Mesenchymal stem cell (in vitro differentiated cells and primary cell): ENCODE measurements at regions not wholly inside any gene's neighbourhood (a gene's known extent, or its start where the extent isn't known, plus 50 kb on each side); places are given as distances from the start of the nearest gene placed in this dataset.
A peak's percentile ranks its signal among the peaks of the same experiment; 100 is the strongest.

ENCODE experiments used
- DNase-seq: peaks from one replicate; pipeline ENCODE4 v3.0.0-alpha.2; 2013
- H2AFZ ChIP-seq: one replicate; pipeline ENCODE4 v1.6.1; 2013; ENCODE audit warnings: low read depth, mild to moderate bottlenecking, control low read depth, inconsistent platforms, low read length, moderate library complexity
- H2AK5ac ChIP-seq: 2 replicates; pipeline ENCODE4 v1.6.1; 2013; ENCODE audit warnings: low read length, moderate library complexity, mild to moderate bottlenecking, inconsistent platforms; ENCODE audit not compliant: severe bottlenecking
- H2BK120ac ChIP-seq: one replicate; pipeline ENCODE4 v1.6.1; 2013; ENCODE audit warnings: low read depth, mild to moderate bottlenecking, inconsistent platforms, low read length, moderate library complexity
- H2BK12ac ChIP-seq, 2 experiments: one replicate each; pipeline ENCODE4 v1.6.1; 2013; ENCODE audit warnings: inconsistent platforms in 2 of 2, low read length in 2 of 2, mild to moderate bottlenecking in 2 of 2, moderate library complexity in 2 of 2, control low read depth in 1 of 2
- H2BK15ac ChIP-seq: one replicate; pipeline ENCODE4 v1.6.1; 2013; ENCODE audit warnings: mild to moderate bottlenecking, low read depth, inconsistent platforms; ENCODE audit not compliant: poor library complexity, severe bottlenecking
- H2BK5ac ChIP-seq: 2 replicates; pipeline ENCODE4 v1.6.1; 2013; ENCODE audit warnings: low read depth, mild to moderate bottlenecking, low read length, control low read depth, inconsistent platforms; ENCODE audit not compliant: poor library complexity, severe bottlenecking
- H3K14ac ChIP-seq, 2 experiments: one replicate each; pipeline ENCODE4 v1.6.1; 2013; ENCODE audit warnings: inconsistent platforms in 2 of 2, low read length in 2 of 2, control low read depth in 1 of 2, mild to moderate bottlenecking in 1 of 2, moderate library complexity in 1 of 2
- H3K18ac ChIP-seq, 2 experiments: one replicate each; pipeline ENCODE4 v1.6.1; 2013; ENCODE audit warnings: inconsistent platforms in 2 of 2, low read length in 2 of 2, control low read depth in 1 of 2, low read depth in 1 of 2, mild to moderate bottlenecking in 1 of 2
- H3K23ac ChIP-seq, 2 experiments: one replicate each; pipeline ENCODE4 v1.6.1; 2013; ENCODE audit warnings: inconsistent platforms in 2 of 2, low read length in 2 of 2, mild to moderate bottlenecking in 2 of 2, moderate library complexity in 2 of 2, control low read depth in 1 of 2
- H3K27ac ChIP-seq: 2 replicates; pipeline ENCODE4 v1.5.1; 2013; ENCODE audit warnings: mild to moderate bottlenecking, moderate library complexity, low read length, control low read depth, inconsistent platforms; ENCODE audit not compliant: poor library complexity, severe bottlenecking
- H3K27me3 ChIP-seq, 2 experiments: 2 replicates each; pipeline versions ENCODE4 v1.6.1 to v1.7.0; 2013; ENCODE audit warnings: low read length in 2 of 2, mild to moderate bottlenecking in 2 of 2, moderate library complexity in 2 of 2, control low read depth in 1 of 2, inconsistent platforms in 1 of 2; ENCODE audit not compliant: control insufficient read depth in 1 of 2, insufficient read depth in 1 of 2
- H3K36me3 ChIP-seq, 2 experiments: 2 replicates each; pipeline versions ENCODE4 v1.6.1 to v1.7.0; 2013; ENCODE audit warnings: low read length in 2 of 2, control low read depth in 1 of 2, inconsistent platforms in 1 of 2, low read depth in 1 of 2, mild to moderate bottlenecking in 1 of 2; ENCODE audit not compliant: insufficient read depth in 2 of 2, control insufficient read depth in 1 of 2
- H3K4ac ChIP-seq, 2 experiments: one replicate each; pipeline ENCODE4 v1.6.1; 2013; ENCODE audit warnings: inconsistent platforms in 2 of 2, low read length in 2 of 2, mild to moderate bottlenecking in 2 of 2, moderate library complexity in 2 of 2, control low read depth in 1 of 2, low read depth in 1 of 2
- H3K4me1 ChIP-seq: 2 replicates; pipeline ENCODE4 v1.6.1; 2013; ENCODE audit warnings: low read depth, low read length, control low read depth; ENCODE audit not compliant: control insufficient read depth, insufficient read depth
- H3K4me2 ChIP-seq: 2 replicates; pipeline ENCODE4 v1.6.1; 2013; ENCODE audit warnings: low read length, mild to moderate bottlenecking, inconsistent platforms; ENCODE audit not compliant: poor library complexity, severe bottlenecking
- H3K4me3 ChIP-seq, 2 experiments: 2 replicates each; pipeline versions ENCODE4 v1.5.1 to v1.7.0; 2013; ENCODE audit warnings: low read length in 2 of 2, mild to moderate bottlenecking in 2 of 2, control low read depth in 1 of 2, low read depth in 1 of 2; ENCODE audit not compliant: insufficient read depth in 1 of 2
- H3K79me1 ChIP-seq: replicated peaks from 2 replicates; pipeline ENCODE4 v1.6.1; 2013; ENCODE audit warnings: mild to moderate bottlenecking, control low read depth, low read length, inconsistent platforms; ENCODE audit not compliant: poor library complexity, severe bottlenecking
- H3K9ac ChIP-seq: 2 replicates; pipeline ENCODE4 v1.7.0; 2013; ENCODE audit warnings: mild to moderate bottlenecking, low read length, moderate library complexity
- H3K9me3 ChIP-seq: 2 replicates; pipeline ENCODE4 v1.7.0; 2013; ENCODE audit warnings: mild to moderate bottlenecking, low read length; ENCODE audit not compliant: control insufficient read depth
- H4K8ac ChIP-seq: one replicate; pipeline ENCODE4 v1.6.1; 2013; ENCODE audit warnings: inconsistent platforms, mild to moderate bottlenecking, low read length, moderate library complexity
- H4K91ac ChIP-seq: one replicate; pipeline ENCODE4 v1.6.1; 2013; ENCODE audit warnings: mild to moderate bottlenecking, low read length, inconsistent platforms
- WGBS: methylation state at CpG from one replicate; pipeline ENCODE4 v1.1.7; 2013; ENCODE audit warnings: mixed read lengths; 5-methylcytosine and 5-hydroxymethylcytosine counted together

GRCh38 chr4:155017426-155017825 lies 191.0 kb upstream of the NPY2R start:
- H4K8ac ChIP-seq, result no peak overlapping the region
- H3K79me1 ChIP-seq, result no peaks in the 10 kb centered on the region
- H2AK5ac ChIP-seq, result no peak overlapping the region
- no peak overlapping the region for H3K9ac ChIP-seq
- no peak overlapping the region for H3K4me3 ChIP-seq
- H3K18ac ChIP-seq, result no peak overlapping the region
- H2BK15ac ChIP-seq, result no peak overlapping the region
- no peak for DNase-seq
- H2BK12ac ChIP-seq, result no peak overlapping the region
- H2AFZ ChIP-seq, result no peak overlapping the region
- H3K27me3 ChIP-seq, result no peaks in the 10 kb centered on the region
- no peak overlapping the region for H3K23ac ChIP-seq
- H2BK120ac ChIP-seq, result no peak overlapping the region
- no peaks in the 10 kb centered on the region for H3K9me3 ChIP-seq
- H3K4ac ChIP-seq, result no peak overlapping the region
- no peaks in the 10 kb centered on the region for H3K4me1 ChIP-seq
- no peak overlapping the region for H3K14ac ChIP-seq
- no peak overlapping the region for H2BK5ac ChIP-seq
- H3K4me2 ChIP-seq, result no peak overlapping the region
- H3K27ac ChIP-seq, result no peak overlapping the region
- no peak overlapping the region for H4K91ac ChIP-seq
- no peaks in the 10 kb centered on the region for H3K36me3 ChIP-seq

GRCh38 chr4:155025762-155026457 lies 182.5 kb upstream of the NPY2R start:
- no peaks in the 10 kb centered on the region for H3K9me3 ChIP-seq
- no peak overlapping the region for H3K4me3 ChIP-seq
- DNase-seq, result no peak
- H2BK5ac ChIP-seq, result no peak overlapping the region
- no peak overlapping the region for H3K14ac ChIP-seq
- H3K27ac ChIP-seq, result no peak overlapping the region
- H3K4me1 ChIP-seq, result no peaks in the 10 kb centered on the region
- H2AFZ ChIP-seq, result no peak overlapping the region
- peak overlapping the region; percentile 16 for H3K9ac ChIP-seq
- H4K8ac ChIP-seq, result no peak overlapping the region
- H3K79me1 ChIP-seq, result no peaks in the 10 kb centered on the region
- WGBS, result 37% methylated on average over 9 of the region's 10 CpGs
- no peak overlapping the region for H2BK15ac ChIP-seq
- H2BK120ac ChIP-seq, result no peak overlapping the region
- no peak overlapping the region for H2AK5ac ChIP-seq
- no peak overlapping the region for H3K18ac ChIP-seq
- H2BK12ac ChIP-seq, result no peak overlapping the region
- H4K91ac ChIP-seq, result no peak overlapping the region
- no peak overlapping the region for H3K23ac ChIP-seq
- H3K4me2 ChIP-seq, result no peak overlapping the region
- H3K27me3 ChIP-seq, result no peaks in the 10 kb centered on the region
- no peak overlapping the region for H3K4ac ChIP-seq
- H3K36me3 ChIP-seq, result no peaks in the 10 kb centered on the region

- H2BK12ac ChIP-seq, result no peak overlapping the region
- DNase-seq, result no peak
- H3K4me3 ChIP-seq, result no peak overlapping the region
- no peak overlapping the region for H3K4ac ChIP-seq
- no peak overlapping the region for H2BK15ac ChIP-seq
- H3K27me3 ChIP-seq, result no peaks in the 10 kb centered on the region
- H3K9ac ChIP-seq, result peak overlapping the region; percentile 16
- no peaks in the 10 kb centered on the region for H3K79me1 ChIP-seq
- H2AFZ ChIP-seq, result no peak overlapping the region
- no peak overlapping the region for H2BK5ac ChIP-seq
- no peak overlapping the region for H3K27ac ChIP-seq
- no peak overlapping the region for H2BK120ac ChIP-seq
- H3K9me3 ChIP-seq, result no peaks in the 10 kb centered on the region
- WGBS, result 91% methylated on average over 5 of the region's 6 CpGs
- H3K23ac ChIP-seq, result no peak overlapping the region
- H3K4me2 ChIP-seq, result no peak overlapping the region
- H4K8ac ChIP-seq, result no peak overlapping the region
- H3K4me1 ChIP-seq, result no peaks in the 10 kb centered on the region
- H4K91ac ChIP-seq, result no peak overlapping the region
- H3K14ac ChIP-seq, result no peak overlapping the region
- H3K18ac ChIP-seq, result no peak overlapping the region
- no peak overlapping the region for H2AK5ac ChIP-seq
- H3K36me3 ChIP-seq, result no peaks in the 10 kb centered on the region
Observed at GRCh38 chr4:155026715-155027114, 181.7 kb upstream of the NPY2R start.

GRCh38 chr4:155032521-155033229 lies 175.8 kb upstream of the NPY2R start:
- WGBS, result 64% methylated on average over 5 of the region's 5 CpGs
- H3K9me3 ChIP-seq, result peaks cover 3% of the 10 kb centered on the region
- H2BK120ac ChIP-seq, result no peak overlapping the region
- H3K36me3 ChIP-seq, result no peaks in the 10 kb centered on the region
- no peaks in the 10 kb centered on the region for H3K4me1 ChIP-seq
- H3K27me3 ChIP-seq, result no peaks in the 10 kb centered on the region
- no peak overlapping the region for H3K4me2 ChIP-seq
- no peak overlapping the region for H4K91ac ChIP-seq
- H3K23ac ChIP-seq, result no peak overlapping the region
- H3K9ac ChIP-seq, result no peak overlapping the region
- H3K4ac ChIP-seq, result no peak overlapping the region
- no peak overlapping the region for H3K4me3 ChIP-seq
- no peak overlapping the region for H2AFZ ChIP-seq
- H2BK5ac ChIP-seq, result no peak overlapping the region
- no peak for DNase-seq
- no peak overlapping the region for H2BK15ac ChIP-seq
- H3K18ac ChIP-seq, result no peak overlapping the region
- no peak overlapping the region for H3K27ac ChIP-seq
- no peaks in the 10 kb centered on the region for H3K79me1 ChIP-seq
- H3K14ac ChIP-seq, result no peak overlapping the region
- no peak overlapping the region for H2AK5ac ChIP-seq
- no peak overlapping the region for H4K8ac ChIP-seq
- H2BK12ac ChIP-seq, result no peak overlapping the region
